ENCODE measurements at regions not wholly inside any gene's neighbourhood (a gene's known extent, or its start where the extent isn't known, plus 50 kb on each side); places are given as distances from the start of the nearest gene placed in this dataset.
"Not testable (repeated sequence)": the region's sequence is repeated elsewhere in the genome, so short reads cannot be mapped to it uniquely, and the experiment has no call there.

DNA sequence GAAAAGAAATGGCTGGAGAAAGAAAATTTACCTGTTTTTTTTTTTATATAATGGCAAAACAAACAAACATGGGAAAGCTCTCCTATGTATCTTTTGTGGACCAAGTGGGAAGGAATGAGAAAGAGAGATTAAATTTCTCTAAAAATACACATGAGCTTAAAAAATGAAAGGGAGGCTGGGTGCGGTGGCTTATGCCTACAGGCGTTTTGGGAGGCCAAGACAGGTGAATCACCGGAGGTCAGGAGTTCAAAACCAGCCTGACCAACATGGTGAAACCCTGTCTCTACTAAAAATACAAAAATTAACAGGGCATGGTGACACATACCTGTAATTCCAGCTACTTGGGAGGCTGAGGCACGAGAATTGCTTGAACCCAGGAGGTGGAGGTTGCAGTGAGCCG is 388.0 kb downstream of the TFAP2B start:
- in situ Hi-C loops (cut with HindIII; ENCODE audit: extremely low pct_ligation_motif_present, low pct_unique_long_range_greater_than_20kb); H3K79me2 ChIP-seq (ENCODE audit: insufficient read depth, low read length); H3K36me3 ChIP-seq (replicated peaks in 1 of 2; ENCODE audit: control insufficient read depth in 1 of 2, insufficient read depth in 2 of 2, low read length in 2 of 2); H3K27me3 ChIP-seq (ENCODE audit: control insufficient read depth in 1 of 2, insufficient read depth in 2 of 2, low read length in 2 of 2); H3K9ac ChIP-seq (ENCODE audit: insufficient read depth, low read depth, low read length); CTCF ChIA-PET (ENCODE audit: low intra/inter-chr PET ratio, low total read pairs); H3K9me3 ChIP-seq (ENCODE audit: low read length); H3K4me3 ChIP-seq (replicated peaks in 1 of 3; ENCODE audit: insufficient read depth in 1 of 3, low read depth in 2 of 3, low read length in 3 of 3); BruUV-seq (replicated peaks); DNase-seq (ENCODE audit: low spot score); H4K20me1 ChIP-seq (ENCODE audit: insufficient read depth, low read length); H3K27ac ChIP-seq (ENCODE audit: extremely low read length, insufficient read depth, low read length); intact Hi-C loops (cut with micrococcal nuclease; ENCODE audit: unreplicated experiment); H3K4me1 ChIP-seq (ENCODE audit: insufficient read depth, low read length); H3K4me2 ChIP-seq (ENCODE audit: low read depth, low read length); H2AFZ ChIP-seq (ENCODE audit: low read length); ATAC-seq; FAIRE-seq; POLR2A ChIA-PET: not testable (repeated sequence)
- WGBS (ENCODE audit: low lambda C conversion rate) = 2% methylated on average over 5 of the region's 5 CpGs

DNA sequence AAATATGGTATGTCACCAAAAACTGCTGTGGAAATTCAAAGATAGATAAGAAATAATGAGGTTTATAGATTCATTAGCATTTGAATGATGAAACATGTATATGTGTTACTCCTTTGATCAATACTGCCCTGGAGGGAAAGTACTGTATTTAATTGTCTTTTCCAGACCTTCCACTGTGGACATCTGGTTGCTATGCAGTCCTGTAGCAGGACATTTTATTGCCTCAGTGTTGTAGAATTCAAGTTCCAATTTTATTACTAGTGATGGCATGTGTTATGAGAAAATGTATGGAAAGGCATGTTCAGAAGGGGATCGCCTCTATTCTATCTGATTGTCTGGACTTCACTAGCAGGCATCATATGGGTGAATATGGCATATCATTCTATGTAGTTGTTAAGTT is 391.0 kb downstream of the TFAP2B start:
- Histone ChIP-seq H2AFZ (ENCODE audit: low read length) (no peak overlapping the region), H3K4me3 (replicated peaks in 1 of 3; ENCODE audit: insufficient read depth in 1 of 3, low read depth in 2 of 3, low read length in 3 of 3) (no peak overlapping the region), H4K20me1 (ENCODE audit: insufficient read depth, low read length) (no peaks in the 10 kb centered on the region), H3K36me3 (replicated peaks in 1 of 2; ENCODE audit: control insufficient read depth in 1 of 2, insufficient read depth in 2 of 2, low read length in 2 of 2) (no peaks in the 10 kb centered on the region), H3K79me2 (ENCODE audit: insufficient read depth, low read length) (no peaks in the 10 kb centered on the region), H3K9me3 (ENCODE audit: low read length) (no peaks in the 10 kb centered on the region), H3K4me1 (ENCODE audit: insufficient read depth, low read length) (no peaks in the 10 kb centered on the region), H3K4me2 (ENCODE audit: low read depth, low read length) (no peak overlapping the region), H3K9ac (ENCODE audit: insufficient read depth, low read depth, low read length) (no peak overlapping the region), H3K27me3 (ENCODE audit: control insufficient read depth in 1 of 2, insufficient read depth in 2 of 2, low read length in 2 of 2) (no peaks in the 10 kb centered on the region), H3K27ac (ENCODE audit: extremely low read length, insufficient read depth, low read length) (no peak overlapping the region)
- intact Hi-C loops (cut with micrococcal nuclease; ENCODE audit: unreplicated experiment) = no loop called here
- no peak for DNase-seq (ENCODE audit: low spot score)
- no TSS peak for BruUV-seq (replicated peaks)
- in situ Hi-C loops (cut with HindIII; ENCODE audit: extremely low pct_ligation_motif_present, low pct_unique_long_range_greater_than_20kb) = no loop called here
- CTCF ChIA-PET (ENCODE audit: low intra/inter-chr PET ratio, low total read pairs) = no interaction called here
- WGBS (ENCODE audit: low lambda C conversion rate) = 0% methylated on average over 1 of the region's 1 CpG
- POLR2A ChIA-PET = no interaction called here
- FAIRE-seq = no peak
- ATAC-seq = no peak
- no peak for TF ChIP-seq ZMYM2 (CRISPR knock-in tag; IDR thresholded peaks at IDR 0.05)
- TF ChIP-seq ATM (IDR thresholded peaks at IDR 0.05; ENCODE audit: borderline replicate concordance) = no peak
- no peak for TF ChIP-seq NR1H2 (CRISPR knock-in tag; IDR thresholded peaks at IDR 0.05; ENCODE audit: borderline replicate concordance, low read depth)
- TF ChIP-seq ZBTB3 (CRISPR knock-in tag; IDR thresholded peaks at IDR 0.05; ENCODE audit: borderline replicate concordance, low read depth) = no peak
- TF ChIP-seq RARA (CRISPR knock-in tag; IDR thresholded peaks at IDR 0.05) = no peak
- TF ChIP-seq, protein P1, sequence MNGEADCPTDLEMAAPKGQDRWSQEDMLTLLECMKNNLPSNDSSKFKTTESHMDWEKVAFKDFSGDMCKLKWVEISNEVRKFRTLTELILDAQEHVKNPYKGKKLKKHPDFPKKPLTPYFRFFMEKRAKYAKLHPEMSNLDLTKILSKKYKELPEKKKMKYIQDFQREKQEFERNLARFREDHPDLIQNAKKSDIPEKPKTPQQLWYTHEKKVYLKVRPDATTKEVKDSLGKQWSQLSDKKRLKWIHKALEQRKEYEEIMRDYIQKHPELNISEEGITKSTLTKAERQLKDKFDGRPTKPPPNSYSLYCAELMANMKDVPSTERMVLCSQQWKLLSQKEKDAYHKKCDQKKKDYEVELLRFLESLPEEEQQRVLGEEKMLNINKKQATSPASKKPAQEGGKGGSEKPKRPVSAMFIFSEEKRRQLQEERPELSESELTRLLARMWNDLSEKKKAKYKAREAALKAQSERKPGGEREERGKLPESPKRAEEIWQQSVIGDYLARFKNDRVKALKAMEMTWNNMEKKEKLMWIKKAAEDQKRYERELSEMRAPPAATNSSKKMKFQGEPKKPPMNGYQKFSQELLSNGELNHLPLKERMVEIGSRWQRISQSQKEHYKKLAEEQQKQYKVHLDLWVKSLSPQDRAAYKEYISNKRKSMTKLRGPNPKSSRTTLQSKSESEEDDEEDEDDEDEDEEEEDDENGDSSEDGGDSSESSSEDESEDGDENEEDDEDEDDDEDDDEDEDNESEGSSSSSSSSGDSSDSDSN (CRISPR knock-in tag; IDR thresholded peaks at IDR 0.05) = no peak
- TF ChIP-seq SMAD9 (CRISPR knock-in tag; IDR thresholded peaks at IDR 0.05) = no peak
- no peak for TF ChIP-seq IKZF4 (CRISPR knock-in tag; IDR thresholded peaks at IDR 0.05; ENCODE audit: borderline replicate concordance, low read depth, not compliant biosample characterization)
- no peak for TF ChIP-seq RBM39 (IDR thresholded peaks at IDR 0.05; ENCODE audit: low read depth, low read length, poor library complexity, severe bottlenecking)
- no peak for TF ChIP-seq ZNF781 (CRISPR knock-in tag; IDR thresholded peaks at IDR 0.05; ENCODE audit: borderline replicate concordance, not compliant biosample characterization)
- no peak for TF ChIP-seq MED13 (CRISPR knock-in tag; IDR thresholded peaks at IDR 0.05)
- TF ChIP-seq SMARCE1 (IDR thresholded peaks at IDR 0.05; ENCODE audit: borderline replicate concordance) = no peak
- no peak for TF ChIP-seq FOXO1 (CRISPR knock-in tag; IDR thresholded peaks at IDR 0.05)
- TF ChIP-seq, protein P2, sequence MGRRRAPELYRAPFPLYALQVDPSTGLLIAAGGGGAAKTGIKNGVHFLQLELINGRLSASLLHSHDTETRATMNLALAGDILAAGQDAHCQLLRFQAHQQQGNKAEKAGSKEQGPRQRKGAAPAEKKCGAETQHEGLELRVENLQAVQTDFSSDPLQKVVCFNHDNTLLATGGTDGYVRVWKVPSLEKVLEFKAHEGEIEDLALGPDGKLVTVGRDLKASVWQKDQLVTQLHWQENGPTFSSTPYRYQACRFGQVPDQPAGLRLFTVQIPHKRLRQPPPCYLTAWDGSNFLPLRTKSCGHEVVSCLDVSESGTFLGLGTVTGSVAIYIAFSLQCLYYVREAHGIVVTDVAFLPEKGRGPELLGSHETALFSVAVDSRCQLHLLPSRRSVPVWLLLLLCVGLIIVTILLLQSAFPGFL (CRISPR knock-in tag; IDR thresholded peaks at IDR 0.05) = no peak
- no peak for TF ChIP-seq ZBTB38 (CRISPR knock-in tag; IDR thresholded peaks at IDR 0.05)
- TF ChIP-seq ZNF225 (CRISPR knock-in tag; IDR thresholded peaks at IDR 0.05) = no peak
- no peak for TF ChIP-seq ZFY (CRISPR knock-in tag; IDR thresholded peaks at IDR 0.05)
